ENCODE measurements at regions not wholly inside any gene's neighbourhood (a gene's known extent, or its start where the extent isn't known, plus 50 kb on each side); places are given as distances from the start of the nearest gene placed in this dataset.

- Histone ChIP-seq H3K27ac (ENCODE audit: insufficient read depth, low read length) (no peak overlapping the region), H3K27me3 (ENCODE audit: control insufficient read depth, insufficient read depth, low read length) (no peaks in the 10 kb centered on the region), H3K9ac (ENCODE audit: insufficient read depth, low read length) (no peak overlapping the region), H2AFZ (ENCODE audit: low read length) (no peak overlapping the region), H3K4me1 (ENCODE audit: control insufficient read depth, extremely low read depth, insufficient read depth, low read length) (no peaks in the 10 kb centered on the region), H3K4me3 (replicated peaks in 1 of 4; ENCODE audit: control extremely low read depth in 1 of 4, insufficient read depth in 1 of 4, low read depth in 3 of 4, low read length in 4 of 4) (no peak overlapping the region), H3K4me2 (ENCODE audit: extremely low read depth, insufficient read depth, low read length) (no peak overlapping the region), H4K20me1 (ENCODE audit: control insufficient read depth, extremely low read depth, insufficient read depth, low read length) (no peaks in the 10 kb centered on the region), H3K79me2 (ENCODE audit: control insufficient read depth, insufficient read depth, low read length) (no peaks in the 10 kb centered on the region), H3K36me3 (ENCODE audit: control insufficient read depth, insufficient read depth, low read length) (no peaks in the 10 kb centered on the region), H3K9me3 (ENCODE audit: control insufficient read depth, insufficient read depth, low read depth, low read length) (no peaks in the 10 kb centered on the region)
- DNase-seq (ENCODE audit: low read depth in 2 of 2), result no peak
- TF ChIP-seq CTCF (conservative IDR thresholded peaks at IDR 0.05 in 1 of 2, IDR thresholded peaks at IDR 0.05 in 1 of 2; ENCODE audit: low read depth in 1 of 2, low read length in 2 of 2), result no peak
- no peak for TF ChIP-seq EZH2 (IDR thresholded peaks at IDR 0.05; ENCODE audit: low read length, missing control alignments)
Measured at GRCh38 chr4:116059361-116059760, 945.9 kb upstream of the NDST4 start.

GRCh38 chr4:116058129-116058528 lies 944.7 kb upstream of the NDST4 start:
- Histone ChIP-seq H3K27me3 (ENCODE audit: control insufficient read depth, insufficient read depth, low read length) (no peaks in the 10 kb centered on the region), H3K79me2 (ENCODE audit: control insufficient read depth, insufficient read depth, low read length) (no peaks in the 10 kb centered on the region), H3K9me3 (ENCODE audit: control insufficient read depth, insufficient read depth, low read depth, low read length) (no peaks in the 10 kb centered on the region), H3K9ac (ENCODE audit: insufficient read depth, low read length) (no peak overlapping the region), H3K4me3 (replicated peaks in 1 of 4; ENCODE audit: control extremely low read depth in 1 of 4, insufficient read depth in 1 of 4, low read depth in 3 of 4, low read length in 4 of 4) (no peak overlapping the region), H3K4me2 (ENCODE audit: extremely low read depth, insufficient read depth, low read length) (no peak overlapping the region), H4K20me1 (ENCODE audit: control insufficient read depth, extremely low read depth, insufficient read depth, low read length) (no peaks in the 10 kb centered on the region), H3K36me3 (ENCODE audit: control insufficient read depth, insufficient read depth, low read length) (no peaks in the 10 kb centered on the region), H3K4me1 (ENCODE audit: control insufficient read depth, extremely low read depth, insufficient read depth, low read length) (no peaks in the 10 kb centered on the region), H3K27ac (ENCODE audit: insufficient read depth, low read length) (no peak overlapping the region), H2AFZ (ENCODE audit: low read length) (no peak overlapping the region)
- no peak for DNase-seq (ENCODE audit: low read depth in 2 of 2)
- no peak for TF ChIP-seq CTCF (conservative IDR thresholded peaks at IDR 0.05 in 1 of 2, IDR thresholded peaks at IDR 0.05 in 1 of 2; ENCODE audit: low read depth in 1 of 2, low read length in 2 of 2)
- TF ChIP-seq EZH2 (IDR thresholded peaks at IDR 0.05; ENCODE audit: low read length, missing control alignments), result no peak

GRCh38 chr4:116055857-116056827 lies 942.7 kb upstream of the NDST4 start:
- Histone ChIP-seq H3K4me2 (ENCODE audit: extremely low read depth, insufficient read depth, low read length) (no peak overlapping the region), H2AFZ (ENCODE audit: low read length) (no peak overlapping the region), H3K27me3 (ENCODE audit: control insufficient read depth, insufficient read depth, low read length) (no peaks in the 10 kb centered on the region), H3K79me2 (ENCODE audit: control insufficient read depth, insufficient read depth, low read length) (no peaks in the 10 kb centered on the region), H3K36me3 (ENCODE audit: control insufficient read depth, insufficient read depth, low read length) (no peaks in the 10 kb centered on the region), H3K27ac (ENCODE audit: insufficient read depth, low read length) (no peak overlapping the region), H4K20me1 (ENCODE audit: control insufficient read depth, extremely low read depth, insufficient read depth, low read length) (no peaks in the 10 kb centered on the region), H3K9ac (ENCODE audit: insufficient read depth, low read length) (no peak overlapping the region), H3K9me3 (ENCODE audit: control insufficient read depth, insufficient read depth, low read depth, low read length) (no peaks in the 10 kb centered on the region), H3K4me1 (ENCODE audit: control insufficient read depth, extremely low read depth, insufficient read depth, low read length) (no peaks in the 10 kb centered on the region), H3K4me3 (replicated peaks in 1 of 4; ENCODE audit: control extremely low read depth in 1 of 4, insufficient read depth in 1 of 4, low read depth in 3 of 4, low read length in 4 of 4) (no peak overlapping the region)
- DNase-seq (ENCODE audit: low read depth in 2 of 2), result peak; percentile 6 to 7
- TF ChIP-seq CTCF (conservative IDR thresholded peaks at IDR 0.05 in 1 of 2, IDR thresholded peaks at IDR 0.05 in 1 of 2; ENCODE audit: low read depth in 1 of 2, low read length in 2 of 2) (no peak), EZH2 (IDR thresholded peaks at IDR 0.05; ENCODE audit: low read length, missing control alignments) (no peak)
